H1 (cell line): ENCODE measurements at regions not wholly inside any gene's neighbourhood (a gene's known extent, or its start where the extent isn't known, plus 50 kb on each side); places are given as distances from the start of the nearest gene placed in this dataset.

Experiments
- CTCF ChIA-PET: fragments of 300-600 bp; sonication (Branson Sonifier 250); formaldehyde crosslinking; loops from one replicate; lab custom pipeline; 2021; ENCODE audit not compliant: partially characterized antibody; lab: Charles Lee
- POLR2A ChIA-PET: fragments of 300-600 bp; sonication (Branson Sonifier 250); formaldehyde crosslinking; loops from one replicate; lab custom pipeline; 2021; ENCODE audit warnings: inconsistent platforms; ENCODE audit not compliant: partially characterized antibody; lab: Charles Lee
- DNase-seq, 2 experiments: peaks; one replicate each; pipeline versions ENCODE4 v3.0.0 to v3.0.0-alpha.2; 2010 to 2022; ENCODE audit warnings: low spot score in 2 of 2, low read depth in 1 of 2, mixed read lengths in 1 of 2
- FAIRE-seq: peaks from 2 replicates; lab custom pipeline; 2011; peaks lifted over from hg19 to GRCh38; lab: Jason Lieb, UNC
- H2AFZ ChIP-seq: 2 replicates; pipeline ENCODE4 v1.8.1; 2012; ENCODE audit warnings: low read length, inconsistent platforms
- H2AK5ac ChIP-seq: 2 replicates; pipeline ENCODE4 v1.6.1; 2013; ENCODE audit warnings: low read depth, low read length
- H2BK120ac ChIP-seq: replicated peaks from 2 replicates; pipeline ENCODE3; 2013; ENCODE audit warnings: low read depth, low read length, inconsistent platforms
- H2BK12ac ChIP-seq: 2 replicates; pipeline ENCODE4 v1.6.1; 2013; ENCODE audit warnings: low read depth, low read length
- H2BK15ac ChIP-seq: 2 replicates; pipeline ENCODE4 v1.6.1; 2013; ENCODE audit warnings: low read length
- H2BK20ac ChIP-seq: 2 replicates; pipeline ENCODE4 v1.6.1; 2013; ENCODE audit warnings: low read length
- H2BK5ac ChIP-seq: 2 replicates; pipeline ENCODE4 v1.6.1; 2013; ENCODE audit warnings: low read depth, low read length
- H3K14ac ChIP-seq: 2 replicates; pipeline ENCODE4 v1.6.1; 2013; ENCODE audit warnings: inconsistent platforms; ENCODE audit not compliant: insufficient read length
- H3K18ac ChIP-seq: 2 replicates; pipeline ENCODE4 v1.6.1; 2013; ENCODE audit warnings: low read length; ENCODE audit errors: extremely low read depth
- H3K23ac ChIP-seq: 2 replicates; pipeline ENCODE4 v1.6.1; 2013; ENCODE audit warnings: inconsistent platforms; ENCODE audit not compliant: insufficient read length
- H3K23me2 ChIP-seq: 2 replicates; pipeline ENCODE4 v1.6.1; 2013; ENCODE audit warnings: low read depth, low read length
- H3K27ac ChIP-seq: 2 replicates; pipeline ENCODE4 v1.6.1; 2011; ENCODE audit warnings: low read depth, low read length, inconsistent platforms
- H3K27me3 ChIP-seq, 4 experiments: replicated peaks in 1 of 4; 1 replicate in 1 of 4; 2 replicates in 3 of 4; pipeline versions ENCODE4 v1.6.1 to v1.8.1; 2011 to 2013; ENCODE audit warnings: low read length in 3 of 4, mild to moderate bottlenecking in 3 of 4, inconsistent platforms in 2 of 4, mixed read lengths in 2 of 4, moderate library complexity in 1 of 4; ENCODE audit not compliant: control insufficient read depth in 3 of 4, insufficient read depth in 3 of 4; ENCODE audit errors: extremely low read depth in 1 of 4
- H3K36me3 ChIP-seq, 4 experiments: 2 replicates each; pipeline versions ENCODE4 v1.6.1 to v1.8.1; 2011 to 2013; ENCODE audit warnings: mild to moderate bottlenecking in 4 of 4, low read length in 3 of 4, moderate library complexity in 2 of 4, control low read depth in 1 of 4, inconsistent platforms in 1 of 4; ENCODE audit not compliant: insufficient read depth in 4 of 4, control insufficient read depth in 2 of 4
- H3K4ac ChIP-seq: replicated peaks from 2 replicates; pipeline ENCODE3; 2013; ENCODE audit warnings: low read length, low read depth, mixed read lengths, inconsistent platforms; ENCODE audit not compliant: insufficient read length
- H3K4me1 ChIP-seq, 4 experiments: replicated peaks in 1 of 4; 1 replicate in 1 of 4; 2 replicates in 3 of 4; pipeline versions ENCODE4 v1.6.1 to v1.8.1; 2011 to 2013; ENCODE audit warnings: low read length in 3 of 4, inconsistent platforms in 2 of 4, mixed read lengths in 1 of 4; ENCODE audit not compliant: insufficient read depth in 4 of 4, control insufficient read depth in 3 of 4
- H3K4me2 ChIP-seq, 2 experiments: 2 replicates each; pipeline versions ENCODE4 v1.6.1 to v1.8.1; 2011 to 2013; ENCODE audit warnings: low read depth in 2 of 2, low read length in 2 of 2, control low read depth in 1 of 2, inconsistent platforms in 1 of 2, mild to moderate bottlenecking in 1 of 2; ENCODE audit not compliant: insufficient read depth in 1 of 2
- H3K4me3 ChIP-seq, 4 experiments: fragments of 200-600, 300-600 bp in 1 of 4; sonication (generic), shearing (Covaris generic), sonication (Bioruptor Twin) in 1 of 4; 2 replicates each; pipeline versions ENCODE4 v1.5.1 to v1.8.1; 2011 to 2016; ENCODE audit warnings: low read length in 4 of 4, low read depth in 3 of 4, control low read depth in 2 of 4, inconsistent platforms in 2 of 4, mild to moderate bottlenecking in 2 of 4, mixed read lengths in 1 of 4, moderate library complexity in 1 of 4; ENCODE audit not compliant: insufficient read depth in 2 of 4; ENCODE audit errors: extremely low read depth in 1 of 4
- H3K56ac ChIP-seq: replicated peaks from 2 replicates; pipeline ENCODE3; 2013; ENCODE audit warnings: low read depth, mild to moderate bottlenecking, mixed read lengths, low read length, inconsistent platforms; ENCODE audit not compliant: insufficient read length
- H3K79me1 ChIP-seq: 2 replicates; pipeline ENCODE4 v1.6.1; 2013; ENCODE audit warnings: low read depth, low read length, control low read depth
- H3K79me2 ChIP-seq, 2 experiments: 2 replicates each; pipeline versions ENCODE4 v1.6.1 to v1.8.1; 2012 to 2013; ENCODE audit warnings: low read length in 2 of 2, mild to moderate bottlenecking in 2 of 2, inconsistent platforms in 1 of 2; ENCODE audit not compliant: insufficient read depth in 2 of 2, control insufficient read depth in 1 of 2
- H3K9ac ChIP-seq, 4 experiments: replicated peaks in 1 of 4; 1 replicate in 1 of 4; 2 replicates in 3 of 4; pipeline versions ENCODE4 v1.6.1 to v1.8.1; 2011 to 2013; ENCODE audit warnings: low read depth in 3 of 4, low read length in 3 of 4, control low read depth in 2 of 4, mild to moderate bottlenecking in 2 of 4, moderate library complexity in 2 of 4, inconsistent platforms in 1 of 4; ENCODE audit errors: extremely low read depth in 1 of 4
- H3K9me3 ChIP-seq, 2 experiments: 2 replicates each; pipeline versions ENCODE4 v1.6.1 to v1.8.1; 2012 to 2013; ENCODE audit warnings: mild to moderate bottlenecking in 2 of 2, moderate library complexity in 2 of 2, control low read depth in 1 of 2, inconsistent platforms in 1 of 2, low read depth in 1 of 2, low read length in 1 of 2, mixed read lengths in 1 of 2; ENCODE audit not compliant: insufficient read depth in 2 of 2
- H4K20me1 ChIP-seq, 2 experiments: replicated peaks in 1 of 2; 2 replicates each; pipeline versions ENCODE3 to v1.8.1; 2011 to 2013; ENCODE audit warnings: inconsistent platforms in 2 of 2, low read length in 2 of 2, mild to moderate bottlenecking in 1 of 2; ENCODE audit not compliant: insufficient read depth in 2 of 2, control insufficient read depth in 1 of 2
- H4K5ac ChIP-seq: 2 replicates; pipeline ENCODE4 v1.6.1; 2013; ENCODE audit warnings: low read length, low read depth, mixed read lengths, inconsistent platforms; ENCODE audit not compliant: insufficient read length
- H4K8ac ChIP-seq: 2 replicates; pipeline ENCODE4 v1.8.0; 2013; ENCODE audit warnings: mild to moderate bottlenecking, moderate library complexity, low read length, inconsistent platforms; ENCODE audit not compliant: insufficient read depth; ENCODE audit errors: extremely low read depth
- H4K91ac ChIP-seq: replicated peaks from 2 replicates; pipeline ENCODE3; 2013; ENCODE audit warnings: low read length, mixed read lengths, inconsistent platforms; ENCODE audit not compliant: insufficient read length
- ASH2L ChIP-seq: fragments of 200-600, 300-600 bp; sonication (generic); IDR thresholded peaks from one replicate; pipeline ENCODE4 v1.7.1; 2017; ENCODE audit warnings: low read length
- BRCA1 ChIP-seq: IDR thresholded peaks from 2 replicates; pipeline ENCODE4 v1.6.1; 2012; ENCODE audit warnings: low read depth, low read length, improper control_type of control experiment
- CHD1 ChIP-seq: IDR thresholded peaks from 2 replicates; pipeline ENCODE4 v1.6.1; 2012; ENCODE audit warnings: low read depth, low read length, improper control_type of control experiment
- EZH2 ChIP-seq: fragments of 200-600 bp; sonication (generic); IDR thresholded peaks from 2 replicates; pipeline ENCODE4 v1.7.1; 2012; ENCODE audit warnings: low read depth, mild to moderate bottlenecking, moderate library complexity, low read length, inconsistent platforms; ENCODE audit not compliant: severe bottlenecking
- GABPA ChIP-seq: IDR thresholded peaks from 2 replicates; pipeline ENCODE4 v1.6.1; 2011; ENCODE audit warnings: mild to moderate bottlenecking, low read length, moderate library complexity, borderline replicate concordance; ENCODE audit not compliant: insufficient read depth
- GTF2F1 ChIP-seq: IDR thresholded peaks from 2 replicates; pipeline ENCODE4 v1.6.1; 2012; ENCODE audit warnings: low read depth, low read length, improper control_type of control experiment, borderline replicate concordance
- HDAC2 ChIP-seq, 2 experiments: fragments of 300-600 bp in 1 of 2; sonication (generic) in 1 of 2; IDR thresholded peaks; 2 replicates each; pipeline ENCODE4 v1.6.1; 2011 to 2012; ENCODE audit warnings: low read depth in 2 of 2, low read length in 2 of 2, mild to moderate bottlenecking in 2 of 2, moderate library complexity in 2 of 2, borderline replicate concordance in 1 of 2, inconsistent platforms in 1 of 2
- HDAC6 ChIP-seq: IDR thresholded peaks from one replicate; pipeline ENCODE4 v1.7.1; 2012; ENCODE audit warnings: low read depth, mild to moderate bottlenecking, inconsistent platforms, low read length, moderate library complexity
- JUN ChIP-seq: IDR thresholded peaks from 2 replicates; pipeline ENCODE4 v1.6.1; 2011; ENCODE audit warnings: low read depth, mild to moderate bottlenecking, improper control_type of control experiment, low read length
- JUND ChIP-seq: IDR thresholded peaks from 2 replicates; pipeline ENCODE4 v1.6.1; 2011; ENCODE audit warnings: mild to moderate bottlenecking, improper control_type of control experiment, low read length
- PHF8 ChIP-seq: fragments of 200-600 bp; sonication (generic); conservative IDR thresholded peaks from 2 replicates; pipeline ENCODE4 v1.7.1; 2012; ENCODE audit warnings: low read depth, mild to moderate bottlenecking, inconsistent platforms, low read length, moderate library complexity
- SP1 ChIP-seq: IDR thresholded peaks from 2 replicates; pipeline ENCODE4 v1.6.1; 2011; ENCODE audit warnings: low read depth, low read length
- TCF12 ChIP-seq: IDR thresholded peaks from 2 replicates; pipeline ENCODE4 v1.6.1; 2011; ENCODE audit warnings: low read depth, mild to moderate bottlenecking, low read length
- WGBS, 2 experiments: shearing (Covaris generic) in 1 of 2; methylation state at CpG; one replicate each; pipeline versions ENCODE4 v1.1.6 to v1.1.7; 2013 to 2015; ENCODE audit warnings: low lambda C conversion rate in 2 of 2, mixed read lengths in 2 of 2, inconsistent platforms in 1 of 2, low coverage in 1 of 2, missing lambda C conversion rate in 1 of 2; ENCODE audit not compliant: insufficient replicate concordance in 2 of 2, insufficient coverage in 1 of 2, insufficient read length in 1 of 2; ENCODE audit errors: extremely low coverage in 1 of 2, missing lambda C conversion rate in 1 of 2; 5-methylcytosine and 5-hydroxymethylcytosine counted together

DNA sequence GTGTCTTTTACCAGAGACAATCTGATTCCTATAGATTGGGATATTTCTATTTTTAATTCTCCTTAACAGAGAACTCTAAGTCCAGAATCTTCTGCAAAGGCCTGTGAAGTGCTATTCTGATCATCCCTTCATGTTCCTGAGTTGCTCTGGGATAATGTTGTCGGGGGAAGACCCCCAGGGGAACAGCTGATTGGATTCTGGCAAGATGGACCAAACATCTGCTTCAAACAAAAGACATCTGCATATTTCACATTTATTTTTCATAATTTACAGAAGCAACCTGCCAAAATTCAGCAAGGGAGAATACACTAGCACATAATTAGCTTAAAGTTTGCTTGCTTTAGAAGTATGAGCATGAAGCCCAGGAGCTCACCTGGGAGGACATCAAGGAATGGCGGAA, 116.0 kb upstream of the ETAA1 start:
- no peak overlapping the region for H4K91ac ChIP-seq
- ChIA-PET POLR2A (no interaction called here), CTCF (no interaction called here)
- H3K79me2 ChIP-seq: no peaks in the 10 kb centered on the region
- DNase-seq (no peak), FAIRE-seq (no peak)
- no peak overlapping the region for H2BK12ac ChIP-seq
- H2BK120ac ChIP-seq: no peak overlapping the region
- H2AK5ac ChIP-seq: no peak overlapping the region
- H4K20me1 ChIP-seq: no peaks in the 10 kb centered on the region
- no peaks in the 10 kb centered on the region for H3K9me3 ChIP-seq
- H4K5ac ChIP-seq: no peak overlapping the region
- no peaks in the 10 kb centered on the region for H3K27me3 ChIP-seq
- H2BK5ac ChIP-seq: no peak overlapping the region
- H3K4me1 ChIP-seq: peaks cover 0 to 3% (median 0%) of the 10 kb centered on the region in 4 experiments; a peak in 1 of 7 replicates
- no peak overlapping the region for H3K56ac ChIP-seq
- no peaks in the 10 kb centered on the region for H3K36me3 ChIP-seq
- H3K9ac ChIP-seq: no peak overlapping the region
- H4K8ac ChIP-seq: no peak overlapping the region
- no peak overlapping the region for H3K4ac ChIP-seq
- no peak overlapping the region for H3K14ac ChIP-seq
- no peak overlapping the region for H3K4me3 ChIP-seq
- no peak overlapping the region for H3K18ac ChIP-seq
- H2BK15ac ChIP-seq: no peak overlapping the region
- no peak for TF ChIP-seq CHD1
- no peak for TF ChIP-seq HDAC2 (IDR thresholded peaks at IDR 0.05; ENCODE audit: borderline replicate concordance in 1 of 2, low read depth in 2 of 2, low read length in 2 of 2)
- no peak for TF ChIP-seq PHF8
- no peak for TF ChIP-seq JUND
- no peak for TF ChIP-seq HDAC6
- TF ChIP-seq GTF2F1: no peak
- no peak for TF ChIP-seq TCF12
- TF ChIP-seq GABPA: no peak
- TF ChIP-seq JUN: no peak
- no peak for TF ChIP-seq BRCA1
- no peak for TF ChIP-seq ASH2L
- no peak for TF ChIP-seq EZH2
- no peak for TF ChIP-seq SP1
- TF ChIP-seq, all 59 proteins: peak for 0
- Histone ChIP-seq H2AFZ (no peak overlapping the region), H3K27ac (no peak overlapping the region), H3K4me2 (no peak overlapping the region), H3K79me1 (no peaks in the 10 kb centered on the region), H2BK20ac (no peak overlapping the region), H3K23me2 (no peaks in the 10 kb centered on the region), H3K23ac (no peak overlapping the region)
- WGBS, 2 experiments: 77% methylated on average over 2 of the region's 2 CpGs; no CpG with 5 or more reads in 1 of the 2 experiments
